B cell (primary cell): ENCODE measurements at regions not wholly inside any gene's neighbourhood (a gene's known extent, or its start where the extent isn't known, plus 50 kb on each side); places are given as distances from the start of the nearest gene placed in this dataset.
"Not testable (repeated sequence)": the region's sequence is repeated elsewhere in the genome, so short reads cannot be mapped to it uniquely, and the experiment has no call there.

ENCODE experiments used
- ATAC-seq: fragments of 200-7000 bp; cut with Tn5 transposase; one replicate; pipeline ENCODE4 v1.10.0; 2021; ENCODE audit warnings: low read depth, mild to moderate bottlenecking, moderate number of reproducible peaks, moderate library complexity
- CTCF ChIA-PET: fragments of 350-600 bp; sonication (Branson Sonifier 250); formaldehyde crosslinking; loops from one replicate; lab custom pipeline; 2021; ENCODE audit warnings: antibody characterized with exemption, inconsistent platforms; lab: Charles Lee
- POLR2A ChIA-PET: fragments of 350-600 bp; sonication (Branson Sonifier 250); formaldehyde crosslinking; loops from one replicate; lab custom pipeline; 2021; ENCODE audit warnings: antibody characterized with exemption; lab: Charles Lee
- DNase-seq: peaks from one replicate; pipeline ENCODE4 v3.0.0; 2013
- H2AFZ ChIP-seq: 2 replicates; pipeline ENCODE4 v1.6.1; 2012; ENCODE audit warnings: mild to moderate bottlenecking, low read depth, low read length; ENCODE audit not compliant: insufficient read depth, poor library complexity, severe bottlenecking
- H3K27ac ChIP-seq, 2 donors: 1 replicate in 1 of 2; 2 replicates in 1 of 2; pipeline ENCODE4 v1.5.1; 2012 to 2013; ENCODE audit warnings: low read length in 2 of 2, mild to moderate bottlenecking in 2 of 2, moderate library complexity in 1 of 2
- H3K27me3 ChIP-seq, 4 experiments: fragments of 200-600 bp in 1 of 4; sonication (generic) in 1 of 4; replicated peaks in 1 of 4; 1 replicate in 2 of 4; 2 replicates in 2 of 4; pipeline versions ENCODE4 v1.6.1 to v1.7.0; 2013 to 2016; ENCODE audit warnings: low read length in 3 of 4, mild to moderate bottlenecking in 2 of 4, mixed read lengths in 1 of 4, moderate library complexity in 1 of 4; ENCODE audit not compliant: insufficient read depth in 4 of 4, control insufficient read depth in 3 of 4; ENCODE audit errors: control extremely low read depth in 1 of 4
- H3K36me3 ChIP-seq, 2 experiments: replicated peaks in 1 of 2; 1 replicate in 1 of 2; 2 replicates in 1 of 2; pipeline versions ENCODE4 v1.6.1 to v1.7.1; 2013; ENCODE audit warnings: low read length in 1 of 2; ENCODE audit not compliant: insufficient read depth in 2 of 2, control insufficient read depth in 1 of 2; ENCODE audit errors: control extremely low read depth in 1 of 2, extremely low read depth in 1 of 2
- H3K4me1 ChIP-seq, 2 donors: fragments of 200-600 bp in 1 of 2; sonication (generic) in 1 of 2; 1 replicate in 1 of 2; 2 replicates in 1 of 2; pipeline versions ENCODE4 v1.5.1 to v1.6.1; 2013 to 2017; ENCODE audit warnings: low read length in 2 of 2; ENCODE audit not compliant: control insufficient read depth in 2 of 2, insufficient read depth in 2 of 2
- H3K4me2 ChIP-seq: replicated peaks from 2 replicates; pipeline ENCODE3; 2012; ENCODE audit warnings: mild to moderate bottlenecking, low read depth, low read length; ENCODE audit not compliant: poor library complexity, severe bottlenecking
- H3K4me3 ChIP-seq, 5 experiments: fragments of 200-600 bp in 1 of 5; sonication (generic) in 1 of 5; 1 replicate in 3 of 5; 2 replicates in 2 of 5; pipeline versions ENCODE4 v1.5.1 to v1.7.0; 2011 to 2016; ENCODE audit warnings: low read length in 4 of 5, mild to moderate bottlenecking in 4 of 5, low read depth in 2 of 5, control low read depth in 1 of 5, moderate library complexity in 1 of 5; ENCODE audit not compliant: insufficient read depth in 1 of 5; ENCODE audit errors: control extremely low read depth in 1 of 5, extremely low read depth in 1 of 5
- H3K79me2 ChIP-seq: fragments of 200-600 bp; sonication (generic); one replicate; pipeline ENCODE4 v1.6.0; 2016; ENCODE audit warnings: low read length; ENCODE audit not compliant: control insufficient read depth, insufficient read depth
- H3K9ac ChIP-seq: fragments of 200-600 bp; sonication (generic); 2 replicates; pipeline ENCODE4 v1.6.1; 2017; ENCODE audit warnings: mild to moderate bottlenecking, low read length, moderate library complexity
- H3K9me3 ChIP-seq, 3 donors: one replicate each; pipeline versions ENCODE4 v1.6.1 to v1.7.1; 2013; ENCODE audit warnings: low read length in 2 of 3; ENCODE audit not compliant: control insufficient read depth in 2 of 3, insufficient read depth in 1 of 3; ENCODE audit errors: control extremely low read depth in 1 of 3
- H4K20me1 ChIP-seq: 2 replicates; pipeline ENCODE4 v1.6.0; 2012; ENCODE audit warnings: mild to moderate bottlenecking, low read length; ENCODE audit not compliant: insufficient read depth, control insufficient read depth, poor library complexity, severe bottlenecking
- H3K27ac Mint-ChIP-seq: one replicate; pipeline ENCODE4 v1.8.0; 2021; ENCODE audit warnings: mixed read lengths
- H3K27me3 Mint-ChIP-seq: one replicate; pipeline ENCODE4 v1.8.0; 2021; ENCODE audit warnings: mixed read lengths
- H3K4me1 Mint-ChIP-seq: one replicate; pipeline ENCODE4 v1.8.0; 2021; ENCODE audit warnings: mixed read lengths
- H3K4me3 Mint-ChIP-seq: one replicate; pipeline ENCODE4 v1.8.0; 2021; ENCODE audit warnings: mixed read lengths
- H3K9me3 Mint-ChIP-seq: one replicate; pipeline ENCODE4 v1.8.0; 2022; ENCODE audit warnings: mixed read lengths; ENCODE audit not compliant: insufficient read depth
- EZH2 ChIP-seq: IDR thresholded peaks from 2 replicates; pipeline ENCODE4 v1.6.1; 2012; ENCODE audit warnings: borderline replicate concordance, low read depth, mild to moderate bottlenecking, moderate library complexity, low read length; ENCODE audit not compliant: insufficient read depth, poor library complexity, severe bottlenecking
- WGBS: methylation state at CpG from one replicate; pipeline ENCODE4 v1.1.5; 2013; ENCODE audit warnings: missing lambda C conversion rate; ENCODE audit not compliant: insufficient coverage; 5-methylcytosine and 5-hydroxymethylcytosine counted together
- intact Hi-C: fragments of 100-400 bp; cut with micrococcal nuclease; formaldehyde crosslinking; loops from one replicate; pipeline ENCODE4 v1.10.0; 2022
- TF ChIP-seq, protein P1 (sequence below): fragments of 200-600 bp; IDR thresholded peaks from one replicate; pipeline ENCODE4 v1.8.0; 2022; ENCODE audit warnings: antibody characterized with exemption, mild to moderate bottlenecking

DNA sequence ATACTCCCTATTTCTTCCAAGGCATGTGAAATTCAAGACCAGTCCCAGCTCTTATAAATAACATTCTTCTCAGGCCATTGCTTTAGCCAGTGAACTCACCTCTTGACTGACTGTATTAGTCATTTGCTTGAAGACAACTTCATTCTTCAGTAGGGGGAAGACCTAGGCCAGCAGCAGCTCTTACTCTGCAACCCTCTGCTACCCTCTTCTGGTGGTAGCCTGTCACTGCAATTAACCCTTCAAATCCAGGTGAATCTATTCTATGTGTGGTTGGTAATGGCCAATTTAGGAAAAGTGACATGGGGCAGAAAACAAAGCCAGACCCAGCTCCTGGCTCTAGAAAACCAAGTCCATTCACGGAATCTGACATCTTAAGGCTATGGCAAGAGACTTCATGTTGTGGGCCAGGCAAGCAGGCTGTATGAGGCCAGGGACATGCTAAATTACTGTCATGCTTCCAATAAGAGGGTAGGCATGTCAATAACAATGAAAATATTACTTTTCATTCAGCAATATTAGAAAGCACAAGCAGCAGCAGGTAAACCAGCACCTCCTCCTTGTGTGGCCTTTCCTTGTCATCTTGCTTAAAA, 317.9 kb upstream of the FOLH1 start:
- CTCF ChIA-PET, H3K9me3 Mint-ChIP-seq, H3K27ac ChIP-seq, H3K4me3 Mint-ChIP-seq, H3K4me1 ChIP-seq, H3K9ac ChIP-seq, H3K4me3 ChIP-seq, H3K36me3 ChIP-seq, H3K9me3 ChIP-seq, H3K79me2 ChIP-seq, intact Hi-C loops, H3K27me3 ChIP-seq, H2AFZ ChIP-seq, H3K27me3 Mint-ChIP-seq, H3K4me2 ChIP-seq, H3K27ac Mint-ChIP-seq, H4K20me1 ChIP-seq, H3K4me1 Mint-ChIP-seq, POLR2A ChIA-PET: not testable (repeated sequence)
- ATAC-seq (peak; percentile 36), DNase-seq (peak; percentile 5)
- TF ChIP-seq, protein P1, sequence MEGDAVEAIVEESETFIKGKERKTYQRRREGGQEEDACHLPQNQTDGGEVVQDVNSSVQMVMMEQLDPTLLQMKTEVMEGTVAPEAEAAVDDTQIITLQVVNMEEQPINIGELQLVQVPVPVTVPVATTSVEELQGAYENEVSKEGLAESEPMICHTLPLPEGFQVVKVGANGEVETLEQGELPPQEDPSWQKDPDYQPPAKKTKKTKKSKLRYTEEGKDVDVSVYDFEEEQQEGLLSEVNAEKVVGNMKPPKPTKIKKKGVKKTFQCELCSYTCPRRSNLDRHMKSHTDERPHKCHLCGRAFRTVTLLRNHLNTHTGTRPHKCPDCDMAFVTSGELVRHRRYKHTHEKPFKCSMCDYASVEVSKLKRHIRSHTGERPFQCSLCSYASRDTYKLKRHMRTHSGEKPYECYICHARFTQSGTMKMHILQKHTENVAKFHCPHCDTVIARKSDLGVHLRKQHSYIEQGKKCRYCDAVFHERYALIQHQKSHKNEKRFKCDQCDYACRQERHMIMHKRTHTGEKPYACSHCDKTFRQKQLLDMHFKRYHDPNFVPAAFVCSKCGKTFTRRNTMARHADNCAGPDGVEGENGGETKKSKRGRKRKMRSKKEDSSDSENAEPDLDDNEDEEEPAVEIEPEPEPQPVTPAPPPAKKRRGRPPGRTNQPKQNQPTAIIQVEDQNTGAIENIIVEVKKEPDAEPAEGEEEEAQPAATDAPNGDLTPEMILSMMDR, result peak; percentile 64
- 0% methylated on average over 1 of the region's 1 CpG for WGBS

DNA sequence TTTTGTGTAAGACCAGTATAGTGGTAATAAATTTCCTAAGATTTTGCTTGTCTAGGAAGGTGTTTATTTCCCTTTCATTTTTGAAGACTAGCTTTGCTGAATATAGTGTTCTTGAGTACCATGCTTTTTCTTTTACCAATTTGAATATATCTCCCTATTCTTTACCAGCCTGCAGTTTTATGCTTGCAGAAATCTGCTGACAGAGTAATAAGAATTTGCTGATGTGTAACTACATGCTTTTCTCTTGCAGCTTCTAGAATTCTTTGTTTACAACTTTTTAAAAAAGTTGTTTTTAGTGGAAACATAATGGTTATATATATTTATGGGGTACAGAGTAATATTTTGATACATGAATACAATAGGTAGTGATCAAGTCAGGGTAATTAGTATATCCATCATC, 324.8 kb upstream of the FOLH1 start:
- H3K9me3 Mint-ChIP-seq, result peaks cover 6% of the 10 kb centered on the region
- no peak overlapping the region for H2AFZ ChIP-seq
- DNase-seq (no peak), ATAC-seq (no peak)
- TF ChIP-seq, protein P1, result no peak
- TF ChIP-seq EZH2, result no peak
- H4K20me1 ChIP-seq, result no peaks in the 10 kb centered on the region
- H3K4me3 Mint-ChIP-seq, result no peak overlapping the region
- H3K4me1 ChIP-seq, result no peaks in the 10 kb centered on the region
- H3K9me3 ChIP-seq, result no peaks in the 10 kb centered on the region
- H3K4me3 ChIP-seq, result no peak overlapping the region
- intact Hi-C loops, result no loop called here
- H3K79me2 ChIP-seq, result no peaks in the 10 kb centered on the region
- no peaks in the 10 kb centered on the region for H3K36me3 ChIP-seq
- no peak overlapping the region for H3K27ac ChIP-seq
- POLR2A ChIA-PET, result no interaction called here
- H3K9ac ChIP-seq, result no peak overlapping the region
- CTCF ChIA-PET, result no interaction called here
- no peaks in the 10 kb centered on the region for H3K27me3 Mint-ChIP-seq
- H3K27me3 ChIP-seq, result no peaks in the 10 kb centered on the region
- no peaks in the 10 kb centered on the region for H3K4me1 Mint-ChIP-seq
- no peak overlapping the region for H3K4me2 ChIP-seq
- H3K27ac Mint-ChIP-seq, result no peak overlapping the region

DNA sequence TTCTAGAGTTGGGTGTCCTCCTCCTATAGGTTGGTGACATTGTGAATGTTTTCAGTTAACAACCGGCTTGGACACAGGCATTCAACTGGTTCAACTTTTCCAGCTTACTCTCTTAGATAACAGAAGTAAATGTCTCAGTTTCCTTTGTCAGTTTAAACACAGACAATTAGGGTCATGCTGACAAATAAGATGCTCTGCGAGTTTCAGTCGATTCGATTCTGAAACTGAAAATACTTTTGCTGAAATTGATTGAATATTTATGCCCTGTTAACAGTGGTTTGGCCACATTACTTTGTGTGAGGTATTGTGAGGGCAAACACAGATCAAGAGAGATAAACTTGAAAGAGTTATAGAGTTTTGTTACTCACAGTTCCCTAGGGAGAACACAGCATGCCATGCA, 330.5 kb upstream of the FOLH1 start:
- H3K9me3 Mint-ChIP-seq, H3K27ac ChIP-seq, H3K4me1 ChIP-seq, H3K9me3 ChIP-seq, CTCF ChIA-PET, H3K4me1 Mint-ChIP-seq, H2AFZ ChIP-seq, H3K9ac ChIP-seq, ATAC-seq, intact Hi-C loops, H3K79me2 ChIP-seq, H3K36me3 ChIP-seq, POLR2A ChIA-PET, H3K27ac Mint-ChIP-seq, H3K4me2 ChIP-seq, H3K4me3 Mint-ChIP-seq, H3K27me3 ChIP-seq, H3K27me3 Mint-ChIP-seq, H4K20me1 ChIP-seq, DNase-seq, H3K4me3 ChIP-seq: not testable (repeated sequence)
- 100% methylated on average over 1 of the region's 4 CpGs for WGBS
